ENCODE measurements at regions not wholly inside any gene's neighbourhood (a gene's known extent, or its start where the extent isn't known, plus 50 kb on each side); places are given as distances from the start of the nearest gene placed in this dataset.

DNA sequence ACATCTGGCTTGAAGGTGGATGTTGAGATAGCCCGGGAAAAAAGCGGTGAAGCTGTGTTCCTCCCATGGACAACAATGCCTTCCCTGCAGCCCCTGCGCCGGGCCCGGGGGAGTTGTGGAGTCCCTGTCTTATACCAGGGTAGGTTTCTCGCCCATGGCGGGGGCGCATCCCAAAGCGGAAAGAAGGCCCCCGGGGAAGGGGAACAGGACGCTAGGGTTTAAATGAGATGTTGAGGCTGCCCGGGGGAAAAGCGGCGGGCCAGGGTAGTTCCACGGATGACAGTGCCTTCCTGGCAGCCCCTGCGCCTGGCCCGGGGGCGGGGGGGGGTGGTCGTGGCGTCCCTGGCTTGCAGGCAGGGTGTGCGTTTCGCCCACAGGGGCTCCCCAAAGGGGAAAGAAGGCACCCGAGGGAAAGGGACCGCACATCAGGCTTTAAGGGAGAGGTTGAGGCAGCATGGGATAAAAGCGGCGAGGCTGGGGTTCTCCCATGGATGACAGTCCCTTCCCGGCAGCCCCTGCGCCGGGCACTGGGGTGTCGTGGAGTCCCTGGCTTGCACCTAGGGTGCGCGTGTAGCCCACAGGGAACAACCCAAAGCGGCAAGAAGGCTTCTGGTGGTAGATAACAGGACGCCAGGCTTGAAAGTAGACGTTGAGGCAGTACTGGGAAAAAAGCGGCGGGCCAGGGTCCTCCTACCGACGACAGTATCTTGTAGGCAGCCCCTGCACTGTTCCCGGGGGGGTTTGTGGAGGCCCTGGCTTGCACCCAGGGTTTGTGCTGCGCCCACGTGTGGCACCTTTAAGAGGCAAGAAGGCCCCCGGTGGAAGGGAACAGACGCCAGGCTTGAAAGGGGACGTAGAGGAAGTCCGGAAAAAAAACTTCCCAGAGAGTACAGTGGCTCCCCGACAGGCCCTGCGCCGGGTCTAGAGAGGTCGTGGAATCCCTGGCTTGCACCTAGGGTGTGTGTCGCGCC, 160.8 kb upstream of the ALG10B start:
- DNase-seq (ENCODE audit: low read depth) = no peak
- TF ChIP-seq, protein P1, sequence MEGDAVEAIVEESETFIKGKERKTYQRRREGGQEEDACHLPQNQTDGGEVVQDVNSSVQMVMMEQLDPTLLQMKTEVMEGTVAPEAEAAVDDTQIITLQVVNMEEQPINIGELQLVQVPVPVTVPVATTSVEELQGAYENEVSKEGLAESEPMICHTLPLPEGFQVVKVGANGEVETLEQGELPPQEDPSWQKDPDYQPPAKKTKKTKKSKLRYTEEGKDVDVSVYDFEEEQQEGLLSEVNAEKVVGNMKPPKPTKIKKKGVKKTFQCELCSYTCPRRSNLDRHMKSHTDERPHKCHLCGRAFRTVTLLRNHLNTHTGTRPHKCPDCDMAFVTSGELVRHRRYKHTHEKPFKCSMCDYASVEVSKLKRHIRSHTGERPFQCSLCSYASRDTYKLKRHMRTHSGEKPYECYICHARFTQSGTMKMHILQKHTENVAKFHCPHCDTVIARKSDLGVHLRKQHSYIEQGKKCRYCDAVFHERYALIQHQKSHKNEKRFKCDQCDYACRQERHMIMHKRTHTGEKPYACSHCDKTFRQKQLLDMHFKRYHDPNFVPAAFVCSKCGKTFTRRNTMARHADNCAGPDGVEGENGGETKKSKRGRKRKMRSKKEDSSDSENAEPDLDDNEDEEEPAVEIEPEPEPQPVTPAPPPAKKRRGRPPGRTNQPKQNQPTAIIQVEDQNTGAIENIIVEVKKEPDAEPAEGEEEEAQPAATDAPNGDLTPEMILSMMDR (IDR thresholded peaks at IDR 0.05; ENCODE audit: low read depth, low read length, missing control alignments) = no peak
- H3K4me3 ChIP-seq (ENCODE audit: low read depth, low read length) = no peak overlapping the region

DNA sequence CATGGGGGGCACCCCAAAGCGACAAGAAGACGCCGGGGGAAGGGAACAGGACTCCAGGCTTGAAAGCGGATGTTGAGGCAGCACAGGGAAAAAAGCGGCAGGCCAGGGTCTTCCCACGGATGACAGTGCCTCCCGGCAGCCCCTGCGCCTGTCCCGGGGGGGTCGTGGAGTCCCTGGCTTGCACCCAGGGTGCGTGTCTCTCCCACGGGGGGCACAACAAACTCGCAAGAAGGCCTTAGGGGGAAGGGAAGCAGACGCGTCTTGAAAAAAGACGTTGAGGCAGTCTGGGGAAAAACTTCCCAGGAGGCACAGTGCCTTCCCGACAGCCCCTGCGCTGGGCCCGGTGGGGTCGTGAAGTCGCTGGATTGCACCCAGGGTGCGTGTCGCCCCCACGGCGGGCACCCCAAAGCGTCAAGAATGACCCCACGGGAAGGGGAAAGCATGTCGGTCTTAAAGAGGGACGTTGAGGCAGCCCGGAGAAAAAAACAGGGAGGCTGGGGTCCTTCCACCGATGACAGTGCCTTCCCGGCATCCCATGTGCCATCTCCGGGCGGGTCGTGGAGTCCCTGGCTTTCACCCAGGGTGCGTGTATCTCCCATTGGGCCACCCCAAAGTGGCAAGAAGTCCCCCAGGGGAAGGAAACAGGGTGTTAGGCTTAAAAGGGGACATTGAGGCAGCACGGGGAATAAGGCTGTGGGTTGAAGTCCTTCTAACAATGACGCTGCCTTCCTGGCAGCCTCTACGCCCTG, 159.9 kb upstream of the ALG10B start:
- TF ChIP-seq, protein P1 (IDR thresholded peaks at IDR 0.05; ENCODE audit: low read depth, low read length, missing control alignments) = no peak
- DNase-seq (ENCODE audit: low read depth) = no peak
- no peak overlapping the region for H3K4me3 ChIP-seq (ENCODE audit: low read depth, low read length)

DNA sequence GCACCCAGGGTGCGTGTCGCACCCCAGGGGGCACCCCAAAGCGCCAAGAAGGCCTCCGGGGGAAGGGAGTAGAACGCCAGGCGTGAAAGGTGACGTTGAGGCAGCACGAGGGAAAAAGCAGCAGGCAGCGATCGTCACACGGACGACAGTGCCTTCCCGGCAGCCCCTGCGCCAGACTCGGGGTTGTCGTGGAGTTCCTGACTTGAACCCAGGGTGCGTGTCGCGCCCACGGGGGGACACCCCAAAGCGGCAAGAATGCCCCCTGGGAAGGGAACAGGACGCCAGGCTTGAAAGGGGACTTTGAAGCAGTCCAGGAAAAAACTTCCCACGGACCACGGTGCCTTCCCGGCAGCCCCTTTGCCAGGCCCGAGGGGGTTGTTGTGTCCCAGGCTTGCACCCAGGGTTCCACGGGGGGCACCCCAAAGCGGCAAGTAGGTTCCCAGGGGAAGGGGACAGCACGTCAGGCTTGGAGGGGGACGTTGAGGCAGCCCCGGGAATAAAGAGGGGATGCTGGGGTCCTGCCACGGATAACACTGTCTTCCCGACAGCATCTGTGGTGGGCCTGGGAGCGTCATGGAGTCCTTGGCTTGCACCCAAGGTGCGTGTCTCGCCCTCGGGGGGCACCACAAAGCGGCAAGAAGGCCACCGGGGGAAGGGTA, 159.2 kb upstream of the ALG10B start:
- TF ChIP-seq, protein P1 (IDR thresholded peaks at IDR 0.05; ENCODE audit: low read depth, low read length, missing control alignments) = no peak
- DNase-seq (ENCODE audit: low read depth) = no peak
- no peak overlapping the region for H3K4me3 ChIP-seq (ENCODE audit: low read depth, low read length)

DNA sequence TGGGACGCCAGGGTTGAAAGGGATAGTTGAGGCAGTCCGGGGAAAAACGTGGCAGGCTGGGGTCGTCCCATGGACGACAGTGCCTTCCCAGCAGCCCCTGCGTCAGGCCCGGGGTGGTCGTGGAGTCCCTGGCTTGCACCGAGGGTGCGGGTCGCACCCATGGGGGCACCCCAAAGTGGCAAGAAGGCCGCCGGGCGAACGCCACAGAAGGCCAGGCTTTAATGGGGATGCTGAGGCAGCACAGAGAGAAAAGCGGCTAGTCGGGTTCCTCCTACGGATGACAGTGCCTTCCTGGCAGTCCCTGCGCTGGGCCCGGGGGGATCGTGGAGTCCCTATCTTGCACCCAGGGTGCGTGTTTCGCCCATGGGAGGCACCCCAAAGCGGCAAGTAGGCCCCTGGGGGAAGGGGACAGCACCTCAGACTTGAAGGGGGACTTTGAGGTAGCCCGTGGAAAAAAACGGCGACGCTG, 158.6 kb upstream of the ALG10B start:
- H3K4me3 ChIP-seq (ENCODE audit: low read depth, low read length) = no peak overlapping the region
- no peak for DNase-seq (ENCODE audit: low read depth)
- TF ChIP-seq, protein P1 (IDR thresholded peaks at IDR 0.05; ENCODE audit: low read depth, low read length, missing control alignments) = no peak

DNA sequence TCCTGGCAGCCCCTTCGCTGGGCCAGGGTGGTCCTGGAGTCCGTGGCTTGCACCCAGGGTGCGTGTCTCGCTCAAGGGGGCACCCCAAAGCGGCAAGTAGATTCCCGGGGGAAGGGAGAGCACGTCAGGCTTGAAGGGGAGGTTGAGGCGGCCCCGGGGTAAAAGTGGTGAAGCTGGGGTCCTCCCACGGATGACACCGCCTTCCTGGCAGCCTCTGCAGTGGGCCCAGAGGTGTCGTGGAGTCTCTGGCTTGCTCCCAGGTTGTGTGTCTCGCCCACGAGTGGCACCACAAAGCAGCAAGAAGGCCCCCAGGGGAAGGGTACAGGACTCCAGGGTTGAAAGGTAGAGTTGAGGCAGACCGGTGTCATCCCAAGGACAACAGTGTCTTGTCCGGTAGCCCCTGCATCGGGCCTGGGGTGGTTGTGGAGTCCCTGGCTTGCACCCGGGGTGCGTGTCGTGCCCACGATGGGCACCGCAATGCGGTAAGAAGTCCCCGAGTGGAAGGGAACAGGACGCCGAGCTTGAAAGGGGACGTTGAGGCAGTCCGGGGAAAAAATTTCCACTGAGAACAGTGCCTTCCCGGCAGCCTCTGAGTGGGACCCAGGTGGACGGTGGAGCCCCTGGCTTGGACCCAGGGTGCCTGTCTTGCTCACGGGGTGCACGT, 158.0 kb upstream of the ALG10B start:
- H3K4me3 ChIP-seq (ENCODE audit: low read depth, low read length) = no peak overlapping the region
- no peak for DNase-seq (ENCODE audit: low read depth)

More for the DNA sequence above, 158.0 kb upstream of the ALG10B start:
- TF ChIP-seq, protein P1 (IDR thresholded peaks at IDR 0.05; ENCODE audit: low read depth, low read length, missing control alignments) = no peak

Data from GM12864 (cell line).